OCI-LY3 (cell line): ENCODE measurements at regions not wholly inside any gene's neighbourhood (a gene's known extent, or its start where the extent isn't known, plus 50 kb on each side); places are given as distances from the start of the nearest gene placed in this dataset.
A peak's percentile ranks its signal among the peaks of the same experiment; 100 is the strongest.

Source experiments
- H2AFZ ChIP-seq: fragments of 200-600, 300-600 bp; shearing (Covaris generic); 2 replicates; pipeline ENCODE4 v1.6.0; 2014; ENCODE audit warnings: antibody characterized with exemption, low read depth, low read length
- H3K27ac ChIP-seq: fragments of 200-600, 300-600 bp; sonication (generic); 2 replicates; pipeline ENCODE4 v1.5.1; 2014; ENCODE audit warnings: mild to moderate bottlenecking, low read length, moderate library complexity, mixed read lengths
- H3K27me3 ChIP-seq: fragments of 200-600, 300-600 bp; sonication (generic); 2 replicates; pipeline ENCODE4 v1.6.1; 2014; ENCODE audit warnings: low read depth, low read length, mixed read lengths
- H3K36me3 ChIP-seq: fragments of 200-600, 300-600 bp; sonication (generic); replicated peaks from 2 replicates; pipeline ENCODE3; 2014; ENCODE audit warnings: low read depth, low read length, mixed read lengths
- H3K4me1 ChIP-seq: fragments of 300-600, 200-600 bp; sonication (generic); 2 replicates; pipeline ENCODE4 v1.6.1; 2014; ENCODE audit warnings: low read length, mixed read lengths
- H3K4me2 ChIP-seq: fragments of 200-600, 300-600 bp; sonication (generic); 2 replicates; pipeline ENCODE4 v1.6.1; 2014; ENCODE audit warnings: low read length, mixed read lengths
- H3K4me3 ChIP-seq: fragments of 300-600, 200-600 bp; sonication (generic); 2 replicates; pipeline ENCODE4 v1.5.1; 2014; ENCODE audit warnings: antibody characterized with exemption, mild to moderate bottlenecking, low read length, moderate library complexity
- H3K79me2 ChIP-seq: fragments of 300-600, 200-600 bp; shearing (Covaris generic); 2 replicates; pipeline ENCODE4 v1.6.1; 2014; ENCODE audit warnings: mild to moderate bottlenecking, low read length, mixed read lengths
- H3K9ac ChIP-seq: fragments of 300-600, 200-600 bp; shearing (Covaris generic); 2 replicates; pipeline ENCODE4 v1.6.0; 2014; ENCODE audit warnings: mild to moderate bottlenecking, low read length, moderate library complexity
- H3K9me3 ChIP-seq: fragments of 200-600, 300-600 bp; shearing (Covaris generic); 2 replicates; pipeline ENCODE4 v1.6.1; 2014; ENCODE audit warnings: low read length, mixed read lengths; ENCODE audit not compliant: insufficient read depth
- H4K20me1 ChIP-seq: fragments of 200-600, 300-600 bp; sonication (generic); 2 replicates; pipeline ENCODE4 v1.6.1; 2016; ENCODE audit warnings: low read length, mixed read lengths; ENCODE audit not compliant: insufficient read depth
- EZH2phosphoT487 ChIP-seq: fragments of 200-600 bp; shearing (Covaris generic); IDR thresholded peaks from 2 replicates; pipeline ENCODE4 v1.6.1; 2018; ENCODE audit warnings: antibody characterized with exemption, mixed run types, low read depth
- TF ChIP-seq, protein P1 (sequence below): fragments of 200-600, 300-600 bp; sonication (generic); IDR thresholded peaks from 2 replicates; pipeline ENCODE4 v1.5.1; 2014; ENCODE audit warnings: antibody characterized with exemption, low read length, low read depth

DNA sequence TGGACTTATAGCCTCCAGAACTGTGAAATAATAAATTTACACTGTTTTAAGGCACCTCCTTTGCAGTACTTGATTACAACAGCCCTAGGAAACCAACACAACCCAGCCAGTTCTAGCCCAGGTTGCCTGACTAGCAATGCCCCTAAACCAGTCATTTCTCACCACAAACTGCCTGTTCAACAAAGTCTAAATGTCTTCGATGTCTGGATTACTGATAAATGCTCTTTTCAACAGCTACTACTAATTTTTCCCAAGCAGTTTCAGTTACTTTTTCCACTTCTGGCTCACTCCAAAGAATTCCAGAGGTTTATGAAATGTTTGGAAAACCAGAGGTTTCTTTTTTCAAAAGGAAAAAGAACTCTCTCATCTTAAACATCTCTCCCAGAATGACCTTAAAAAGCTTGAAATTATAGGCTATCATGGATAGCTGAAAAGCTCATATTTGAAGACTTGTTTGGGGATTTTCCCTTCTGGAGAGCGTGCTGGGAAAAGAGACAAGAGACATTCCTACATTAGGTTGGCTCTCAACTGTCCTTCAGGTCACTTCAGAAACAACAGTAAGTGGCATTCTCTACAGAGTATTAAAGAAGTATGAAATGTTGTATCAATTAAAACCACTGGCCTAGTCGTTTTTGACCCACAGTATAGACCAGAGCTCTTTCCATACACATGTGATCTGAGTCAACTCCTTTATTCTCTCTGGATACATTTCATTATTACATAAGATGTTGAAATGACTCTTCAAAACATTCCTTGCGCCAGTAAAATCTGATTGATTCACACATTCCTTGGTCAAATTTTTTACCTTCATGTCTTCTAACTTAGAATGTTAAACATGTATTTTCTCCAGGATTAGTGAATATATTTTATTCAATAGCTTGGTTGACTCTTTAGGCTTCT lies 265.9 kb downstream of the COL12A1 start:
- no peaks in the 10 kb centered on the region for H3K36me3 ChIP-seq
- H3K27ac ChIP-seq, result no peak overlapping the region
- H2AFZ ChIP-seq, result no peak overlapping the region
- no peak overlapping the region for H3K4me3 ChIP-seq
- no peaks in the 10 kb centered on the region for H4K20me1 ChIP-seq
- H3K79me2 ChIP-seq, result no peaks in the 10 kb centered on the region
- no peak overlapping the region for H3K9ac ChIP-seq
- H3K4me2 ChIP-seq, result no peak overlapping the region
- no peaks in the 10 kb centered on the region for H3K4me1 ChIP-seq
- H3K27me3 ChIP-seq, result no peaks in the 10 kb centered on the region
- no peaks in the 10 kb centered on the region for H3K9me3 ChIP-seq
- TF ChIP-seq EZH2phosphoT487, result no peak
- TF ChIP-seq, protein P1, sequence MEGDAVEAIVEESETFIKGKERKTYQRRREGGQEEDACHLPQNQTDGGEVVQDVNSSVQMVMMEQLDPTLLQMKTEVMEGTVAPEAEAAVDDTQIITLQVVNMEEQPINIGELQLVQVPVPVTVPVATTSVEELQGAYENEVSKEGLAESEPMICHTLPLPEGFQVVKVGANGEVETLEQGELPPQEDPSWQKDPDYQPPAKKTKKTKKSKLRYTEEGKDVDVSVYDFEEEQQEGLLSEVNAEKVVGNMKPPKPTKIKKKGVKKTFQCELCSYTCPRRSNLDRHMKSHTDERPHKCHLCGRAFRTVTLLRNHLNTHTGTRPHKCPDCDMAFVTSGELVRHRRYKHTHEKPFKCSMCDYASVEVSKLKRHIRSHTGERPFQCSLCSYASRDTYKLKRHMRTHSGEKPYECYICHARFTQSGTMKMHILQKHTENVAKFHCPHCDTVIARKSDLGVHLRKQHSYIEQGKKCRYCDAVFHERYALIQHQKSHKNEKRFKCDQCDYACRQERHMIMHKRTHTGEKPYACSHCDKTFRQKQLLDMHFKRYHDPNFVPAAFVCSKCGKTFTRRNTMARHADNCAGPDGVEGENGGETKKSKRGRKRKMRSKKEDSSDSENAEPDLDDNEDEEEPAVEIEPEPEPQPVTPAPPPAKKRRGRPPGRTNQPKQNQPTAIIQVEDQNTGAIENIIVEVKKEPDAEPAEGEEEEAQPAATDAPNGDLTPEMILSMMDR, result no peak

DNA sequence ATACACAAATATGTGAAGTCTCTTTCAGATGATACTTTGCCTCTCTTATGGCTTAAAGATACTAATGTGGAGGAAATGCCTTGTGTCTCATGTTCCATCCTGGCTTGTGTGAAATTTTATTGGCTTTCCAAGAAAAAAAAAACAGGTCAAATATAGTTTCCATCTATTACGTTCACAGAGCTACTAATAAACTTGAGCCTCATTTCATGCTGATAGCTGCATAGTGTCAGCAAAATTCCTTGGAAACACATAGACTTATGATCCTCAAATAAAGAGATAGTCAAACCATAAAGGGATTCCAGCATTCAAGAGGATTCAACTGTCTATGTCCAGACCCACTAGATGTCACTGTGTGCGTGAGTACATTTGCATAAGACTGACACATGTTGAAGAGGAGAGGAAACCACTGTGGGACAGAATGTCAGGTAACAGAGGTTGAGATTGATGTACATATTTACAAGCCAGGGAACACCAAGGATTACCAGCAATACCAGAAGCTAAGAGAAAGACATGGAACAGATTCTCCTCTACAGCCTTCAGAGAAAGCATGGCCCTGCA lies 266.6 kb downstream of the COL12A1 start:
- no peak overlapping the region for H3K4me3 ChIP-seq
- H3K36me3 ChIP-seq, result no peaks in the 10 kb centered on the region
- H3K4me1 ChIP-seq, result no peaks in the 10 kb centered on the region
- TF ChIP-seq EZH2phosphoT487, result no peak
- TF ChIP-seq, protein P1, result peak; percentile 57
- H2AFZ ChIP-seq, result no peak overlapping the region
- no peaks in the 10 kb centered on the region for H3K27me3 ChIP-seq
- H4K20me1 ChIP-seq, result no peaks in the 10 kb centered on the region
- H3K27ac ChIP-seq, result no peak overlapping the region
- H3K9ac ChIP-seq, result no peak overlapping the region
- no peaks in the 10 kb centered on the region for H3K79me2 ChIP-seq
- no peak overlapping the region for H3K4me2 ChIP-seq
- H3K9me3 ChIP-seq, result no peaks in the 10 kb centered on the region

DNA sequence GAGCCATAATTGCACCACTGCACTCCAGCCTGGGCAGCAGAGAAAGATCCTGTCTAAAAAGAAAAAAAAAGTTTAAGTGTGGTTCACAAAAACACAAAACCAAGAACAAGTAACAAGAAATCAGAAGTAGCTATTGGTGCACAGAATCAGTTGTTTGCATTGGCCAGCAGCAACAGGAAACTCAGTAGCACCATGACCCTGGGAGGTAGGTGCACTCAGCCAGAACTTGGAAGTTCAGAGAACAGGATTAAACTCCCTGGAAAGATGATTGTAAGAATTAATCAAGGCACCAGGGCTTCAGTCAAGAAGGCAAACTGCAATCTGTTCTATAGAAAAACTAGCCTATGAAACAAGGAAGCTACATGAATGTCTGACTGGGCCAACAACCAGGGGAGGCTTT lies 267.9 kb downstream of the COL12A1 start:
- Histone ChIP-seq H3K36me3 (no peaks in the 10 kb centered on the region), H3K27me3 (no peaks in the 10 kb centered on the region), H3K9ac (no peak overlapping the region), H3K27ac (no peak overlapping the region), H3K79me2 (no peaks in the 10 kb centered on the region), H3K4me1 (no peaks in the 10 kb centered on the region), H3K9me3 (no peaks in the 10 kb centered on the region), H2AFZ (no peak overlapping the region), H4K20me1 (no peaks in the 10 kb centered on the region), H3K4me2 (no peak overlapping the region), H3K4me3 (no peak overlapping the region)
- no peak for TF ChIP-seq EZH2phosphoT487
- TF ChIP-seq, protein P1, result no peak

DNA sequence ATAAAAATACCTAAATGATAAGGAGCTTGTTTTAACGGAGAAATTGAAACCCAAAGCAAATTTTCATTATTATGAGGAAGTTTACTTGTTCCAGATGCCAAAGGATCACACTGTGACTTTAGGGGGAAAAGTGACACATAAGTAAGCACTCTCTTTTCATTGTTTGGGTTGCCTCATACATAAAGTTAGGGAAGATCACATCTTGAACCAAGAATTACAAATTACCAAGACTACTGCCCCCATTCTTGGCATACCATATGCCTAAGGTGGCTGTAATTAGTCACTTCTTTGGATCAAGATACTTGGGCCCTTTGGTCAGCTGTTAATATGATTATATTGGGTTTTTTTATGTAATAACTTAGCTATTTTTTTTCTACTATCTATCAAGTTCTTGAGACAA lies 269.0 kb downstream of the COL12A1 start:
- Histone ChIP-seq H4K20me1 (no peaks in the 10 kb centered on the region), H3K4me2 (no peak overlapping the region), H2AFZ (no peak overlapping the region), H3K79me2 (no peaks in the 10 kb centered on the region), H3K4me3 (no peak overlapping the region), H3K27me3 (no peaks in the 10 kb centered on the region), H3K27ac (no peak overlapping the region), H3K9ac (no peak overlapping the region), H3K4me1 (peaks cover 1% of the 10 kb centered on the region), H3K9me3 (no peaks in the 10 kb centered on the region), H3K36me3 (no peaks in the 10 kb centered on the region)
- TF ChIP-seq EZH2phosphoT487, result no peak
- TF ChIP-seq, protein P1, result no peak
